Neuronal stem cell (in vitro differentiated cells): ENCODE measurements at regions not wholly inside any gene's neighbourhood (a gene's known extent, or its start where the extent isn't known, plus 50 kb on each side); places are given as distances from the start of the nearest gene placed in this dataset.

Experiments used
- DNase-seq: peaks from one replicate; pipeline ENCODE4 v3.0.0-alpha.2; 2013; ENCODE audit warnings: low spot score
- H2AFZ ChIP-seq: one replicate; pipeline ENCODE4 v1.6.1; 2013; ENCODE audit warnings: mild to moderate bottlenecking, low read length, inconsistent platforms
- H2AK5ac ChIP-seq: 2 replicates; pipeline ENCODE4 v1.6.1; 2013; ENCODE audit warnings: low read depth, mild to moderate bottlenecking, inconsistent platforms, low read length, moderate library complexity, mixed read lengths
- H2BK120ac ChIP-seq: 2 replicates; pipeline ENCODE4 v1.6.1; 2013; ENCODE audit warnings: low read depth, mild to moderate bottlenecking, inconsistent platforms, low read length, moderate library complexity, mixed read lengths
- H2BK12ac ChIP-seq: one replicate; pipeline ENCODE4 v1.6.1; 2013; ENCODE audit warnings: low read length, inconsistent platforms
- H2BK15ac ChIP-seq: 2 replicates; pipeline ENCODE4 v1.6.1; 2013; ENCODE audit warnings: mild to moderate bottlenecking, low read length, inconsistent platforms, mixed read lengths
- H2BK5ac ChIP-seq: one replicate; pipeline ENCODE4 v1.6.1; 2013; ENCODE audit warnings: inconsistent platforms, mild to moderate bottlenecking, low read length, moderate library complexity
- H3K14ac ChIP-seq: one replicate; pipeline ENCODE4 v1.6.1; 2013; ENCODE audit warnings: low read length, inconsistent platforms
- H3K18ac ChIP-seq: 2 replicates; pipeline ENCODE4 v1.6.1; 2013; ENCODE audit warnings: low read length, inconsistent platforms
- H3K23ac ChIP-seq: 2 replicates; pipeline ENCODE4 v1.6.1; 2013; ENCODE audit warnings: low read depth, mild to moderate bottlenecking, mixed read lengths, low read length, inconsistent platforms; ENCODE audit not compliant: poor library complexity
- H3K27ac ChIP-seq: replicated peaks from 3 replicates; pipeline ENCODE4 v1.5.1; 2013; ENCODE audit warnings: low read length, inconsistent platforms
- H3K27me3 ChIP-seq, 3 experiments: 2 replicates each; pipeline ENCODE4 v1.6.1; 2013; ENCODE audit warnings: low read length in 3 of 3, mild to moderate bottlenecking in 2 of 3, inconsistent platforms in 1 of 3, low read depth in 1 of 3, mixed read lengths in 1 of 3, moderate library complexity in 1 of 3; ENCODE audit not compliant: control insufficient read depth in 3 of 3, insufficient read depth in 3 of 3
- H3K36me3 ChIP-seq, 2 donors: replicated peaks in 1 of 2; 2 replicates each; pipeline ENCODE4 v1.6.1; 2013; ENCODE audit warnings: low read length in 2 of 2; ENCODE audit not compliant: control insufficient read depth in 2 of 2, insufficient read depth in 2 of 2
- H3K4ac ChIP-seq: 2 replicates; pipeline ENCODE4 v1.6.1; 2013; ENCODE audit warnings: inconsistent platforms, mild to moderate bottlenecking, low read length, moderate library complexity
- H3K4me1 ChIP-seq, 2 donors: 1 replicate in 1 of 2; 2 replicates in 1 of 2; pipeline ENCODE4 v1.6.1; 2013; ENCODE audit warnings: low read length in 2 of 2, low read depth in 1 of 2; ENCODE audit not compliant: control insufficient read depth in 2 of 2, insufficient read depth in 1 of 2
- H3K4me2 ChIP-seq: one replicate; pipeline ENCODE4 v1.6.1; 2013; ENCODE audit warnings: mild to moderate bottlenecking, low read length, inconsistent platforms; ENCODE audit not compliant: insufficient read depth, poor library complexity, severe bottlenecking
- H3K4me3 ChIP-seq, 2 donors: 2 replicates each; pipeline ENCODE4 v1.5.1; 2013; ENCODE audit warnings: low read length in 2 of 2, mild to moderate bottlenecking in 2 of 2, inconsistent platforms in 1 of 2, moderate library complexity in 1 of 2
- H3K79me1 ChIP-seq: one replicate; pipeline ENCODE4 v1.6.1; 2013; ENCODE audit warnings: low read depth, mild to moderate bottlenecking, inconsistent platforms, low read length, moderate library complexity
- H3K9ac ChIP-seq: one replicate; pipeline ENCODE4 v1.6.1; 2013; ENCODE audit warnings: mild to moderate bottlenecking, low read depth, low read length, inconsistent platforms; ENCODE audit not compliant: poor library complexity
- H3K9me3 ChIP-seq, 2 donors: replicated peaks in 1 of 2; 2 replicates each; pipeline versions ENCODE3 to v1.6.1; 2013; ENCODE audit warnings: low read length in 2 of 2, mild to moderate bottlenecking in 2 of 2, inconsistent platforms in 1 of 2, low read depth in 1 of 2, mixed read lengths in 1 of 2, moderate library complexity in 1 of 2; ENCODE audit not compliant: control insufficient read depth in 2 of 2, insufficient read depth in 1 of 2
- H4K8ac ChIP-seq: one replicate; pipeline ENCODE4 v1.6.1; 2013; ENCODE audit warnings: low read depth, mild to moderate bottlenecking, inconsistent platforms, low read length, moderate library complexity
- H4K91ac ChIP-seq: one replicate; pipeline ENCODE4 v1.6.1; 2013; ENCODE audit warnings: low read length, low read depth, mild to moderate bottlenecking, inconsistent platforms; ENCODE audit not compliant: poor library complexity
- whole genome bisulfite sequencing, 2 donors: extraction: QIAGEN DNeasy Blood & Tissue Kit; methylation state at CpG; one replicate each; pipeline ENCODE4 v1.1.7; 2013; ENCODE audit warnings: missing lambda C conversion rate in 2 of 2, mixed read lengths in 1 of 2; ENCODE audit not compliant: insufficient read length in 2 of 2, insufficient replicate concordance in 1 of 2; ENCODE audit errors: extremely low coverage in 2 of 2; 5-methylcytosine and 5-hydroxymethylcytosine counted together

GRCh38 chr14:85123755-85124154 is 406.2 kb upstream of the FLRT2 start:
- Histone ChIP-seq H3K23ac (no peak overlapping the region), H2AK5ac (no peak overlapping the region), H3K18ac (no peak overlapping the region), H2AFZ (no peak overlapping the region), H3K4me1 (peaks cover 0 to 5% of the 10 kb centered on the region in 2 donors), H3K27me3 (no peaks in the 10 kb centered on the region), H3K27ac (no peak overlapping the region), H3K36me3 (no peaks in the 10 kb centered on the region), H3K14ac (no peak overlapping the region), H4K91ac (no peak overlapping the region), H2BK120ac (no peak overlapping the region), H3K79me1 (no peaks in the 10 kb centered on the region), H2BK15ac (no peak overlapping the region), H4K8ac (no peak overlapping the region), H3K9ac (no peak overlapping the region), H3K4me3 (no peak overlapping the region), H3K4ac (no peak overlapping the region), H2BK12ac (no peak overlapping the region), H3K9me3 (no peaks in the 10 kb centered on the region), H2BK5ac (no peak overlapping the region), H3K4me2 (no peak overlapping the region)
- no peak for DNase-seq
- WGBS, 2 donors, result no CpG with 5 or more reads among the region's 2 CpGs

- Histone ChIP-seq H3K4me3 (no peak overlapping the region), H2BK15ac (no peak overlapping the region), H2BK5ac (no peak overlapping the region), H3K79me1 (no peaks in the 10 kb centered on the region), H3K23ac (no peak overlapping the region), H3K9me3 (no peaks in the 10 kb centered on the region), H3K9ac (no peak overlapping the region), H3K4me1 (peaks cover 0 to 5% of the 10 kb centered on the region in 2 donors), H2BK12ac (no peak overlapping the region), H3K18ac (no peak overlapping the region), H3K36me3 (no peaks in the 10 kb centered on the region), H3K27ac (no peak overlapping the region), H2AK5ac (no peak overlapping the region), H3K4me2 (no peak overlapping the region), H2BK120ac (no peak overlapping the region), H3K27me3 (no peaks in the 10 kb centered on the region), H3K14ac (no peak overlapping the region), H3K4ac (no peak overlapping the region), H4K8ac (no peak overlapping the region), H4K91ac (no peak overlapping the region), H2AFZ (no peak overlapping the region)
- WGBS, 2 donors, result no CpG with 5 or more reads among the region's 3 CpGs
- DNase-seq, result no peak
These were observed 405.2 kb upstream of the FLRT2 start for GRCh38 chr14:85124631-85125290.

GRCh38 chr14:85125291-85125670 is 404.7 kb upstream of the FLRT2 start:
- H2BK5ac ChIP-seq, result no peak overlapping the region
- WGBS, 2 donors, result no CpG with 5 or more reads among the region's 2 CpGs
- H3K36me3 ChIP-seq, result no peaks in the 10 kb centered on the region

GRCh38 chr14:85129921-85130320 is 400.0 kb upstream of the FLRT2 start:
- H3K23ac ChIP-seq, result no peak overlapping the region
- H4K8ac ChIP-seq, result no peak overlapping the region
- no peak overlapping the region for H2BK12ac ChIP-seq
- no peak overlapping the region for H3K27ac ChIP-seq
- no peak overlapping the region for H4K91ac ChIP-seq
- no peak overlapping the region for H2BK5ac ChIP-seq
- no peaks in the 10 kb centered on the region for H3K27me3 ChIP-seq
- no peak overlapping the region for H2BK15ac ChIP-seq
- WGBS, 2 donors, result no CpG with 5 or more reads among the region's 2 CpGs
- no peak overlapping the region for H3K18ac ChIP-seq
- H2BK120ac ChIP-seq, result no peak overlapping the region
- DNase-seq, result no peak
- H3K14ac ChIP-seq, result no peak overlapping the region
- H2AK5ac ChIP-seq, result no peak overlapping the region
- peaks cover 0 to 5% of the 10 kb centered on the region in 2 donors for H3K4me1 ChIP-seq
- no peaks in the 10 kb centered on the region for H3K79me1 ChIP-seq
- H3K9me3 ChIP-seq, result no peaks in the 10 kb centered on the region
- no peaks in the 10 kb centered on the region for H3K36me3 ChIP-seq
- no peak overlapping the region for H3K4ac ChIP-seq
- H2AFZ ChIP-seq, result no peak overlapping the region
- H3K9ac ChIP-seq, result no peak overlapping the region
- H3K4me2 ChIP-seq, result no peak overlapping the region
- no peak overlapping the region for H3K4me3 ChIP-seq

More at GRCh38 chr14:85125291-85125670, 404.7 kb upstream of the FLRT2 start:
- no peak overlapping the region for H4K91ac ChIP-seq
- H3K27ac ChIP-seq, result no peak overlapping the region
- no peak for DNase-seq
- no peak overlapping the region for H4K8ac ChIP-seq
- no peak overlapping the region for H2BK15ac ChIP-seq
- H3K79me1 ChIP-seq, result no peaks in the 10 kb centered on the region
- H2BK12ac ChIP-seq, result no peak overlapping the region
- peaks cover 0 to 5% of the 10 kb centered on the region in 2 donors for H3K4me1 ChIP-seq
- no peaks in the 10 kb centered on the region for H3K27me3 ChIP-seq
- no peaks in the 10 kb centered on the region for H3K9me3 ChIP-seq
- H3K4ac ChIP-seq, result no peak overlapping the region
- no peak overlapping the region for H3K23ac ChIP-seq
- no peak overlapping the region for H3K14ac ChIP-seq
- no peak overlapping the region for H2AK5ac ChIP-seq
- H3K4me2 ChIP-seq, result no peak overlapping the region
- no peak overlapping the region for H2AFZ ChIP-seq
- no peak overlapping the region for H3K9ac ChIP-seq
- H3K4me3 ChIP-seq, result no peak overlapping the region
- no peak overlapping the region for H3K18ac ChIP-seq
- H2BK120ac ChIP-seq, result no peak overlapping the region
